Hepatocyte (in vitro differentiated cells): ENCODE measurements at regions not wholly inside any gene's neighbourhood (a gene's known extent, or its start where the extent isn't known, plus 50 kb on each side); places are given as distances from the start of the nearest gene placed in this dataset.

Experiments
- CTCF ChIP-seq: fragments of 200-600 bp; sonication (generic); IDR thresholded peaks from 2 replicates; pipeline ENCODE4 v1.5.1; 2016; ENCODE audit warnings: antibody characterized with exemption, mild to moderate bottlenecking; ENCODE audit not compliant: poor library complexity
- EZH2 ChIP-seq: fragments of 200-600 bp; sonication (generic); IDR thresholded peaks from 2 replicates; pipeline ENCODE4 v1.6.1; 2016; ENCODE audit warnings: antibody characterized with exemption, mild to moderate bottlenecking, borderline replicate concordance

GRCh38 chr22:26823966-26824365, 166.6 kb downstream of the MIAT start:
- TF ChIP-seq CTCF: no peak
- TF ChIP-seq EZH2: no peak
